AG20443 (cell line): ENCODE measurements at regions not wholly inside any gene's neighbourhood (a gene's known extent, or its start where the extent isn't known, plus 50 kb on each side); places are given as distances from the start of the nearest gene placed in this dataset.

ENCODE experiments used
- DNase-seq: peaks from one replicate; pipeline ENCODE4 v3.0.0; 2012; ENCODE audit warnings: low spot score, mixed read lengths

GRCh38 chr4:100841911-100842310, 324.1 kb upstream of the EMCN start:
- DNase-seq, result peak; percentile 12

DNA sequence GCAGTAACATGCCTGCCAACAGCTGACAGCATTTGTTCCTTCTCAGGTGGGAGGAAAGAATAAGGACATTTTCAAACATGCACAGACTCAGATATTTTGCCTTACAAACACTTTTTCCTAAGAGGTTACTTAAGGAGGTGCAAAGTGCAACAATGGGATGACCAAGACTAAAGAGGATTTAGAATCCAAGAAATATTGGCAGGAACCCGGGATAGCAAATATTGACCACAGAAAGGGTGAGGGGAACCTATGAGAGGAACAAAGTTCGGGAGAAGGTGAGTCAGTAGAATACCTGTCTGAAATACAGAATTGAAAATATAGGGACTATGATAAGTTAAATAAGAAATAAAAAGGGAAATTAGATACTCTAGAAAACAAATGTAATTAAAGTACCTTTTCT, 321.9 kb upstream of the EMCN start:
- no peak for DNase-seq

GRCh38 chr4:100838286-100838685, 320.5 kb upstream of the EMCN start:
- DNase-seq, result no peak

- no peak for DNase-seq
Observed at GRCh38 chr4:100836929-100837328, 319.1 kb upstream of the EMCN start.

DNA sequence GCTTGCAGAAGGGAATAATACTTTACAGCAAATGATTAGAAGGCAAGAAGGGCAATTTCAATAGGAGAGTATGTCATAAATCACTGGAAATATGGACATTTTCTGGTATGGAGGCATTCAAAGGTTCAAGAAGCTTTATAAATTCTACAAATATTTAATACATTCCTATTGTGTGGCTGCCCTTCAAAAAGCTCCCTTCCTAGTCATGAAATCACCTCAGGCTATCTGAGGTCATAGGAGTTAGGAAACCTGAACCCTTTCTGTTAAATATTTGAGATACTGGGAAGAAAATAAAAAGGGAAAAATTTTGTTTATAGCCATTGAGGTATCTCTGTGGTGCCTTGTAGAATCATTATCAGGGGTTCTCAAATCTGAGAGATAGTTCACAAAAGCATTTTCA, 316.8 kb upstream of the EMCN start:
- DNase-seq, result no peak

GRCh38 chr4:100833906-100834305, 316.1 kb upstream of the EMCN start:
- no peak for DNase-seq

- DNase-seq, result peak; percentile 22
Observed at GRCh38 chr4:100828986-100829685, 311.3 kb upstream of the EMCN start.

DNA sequence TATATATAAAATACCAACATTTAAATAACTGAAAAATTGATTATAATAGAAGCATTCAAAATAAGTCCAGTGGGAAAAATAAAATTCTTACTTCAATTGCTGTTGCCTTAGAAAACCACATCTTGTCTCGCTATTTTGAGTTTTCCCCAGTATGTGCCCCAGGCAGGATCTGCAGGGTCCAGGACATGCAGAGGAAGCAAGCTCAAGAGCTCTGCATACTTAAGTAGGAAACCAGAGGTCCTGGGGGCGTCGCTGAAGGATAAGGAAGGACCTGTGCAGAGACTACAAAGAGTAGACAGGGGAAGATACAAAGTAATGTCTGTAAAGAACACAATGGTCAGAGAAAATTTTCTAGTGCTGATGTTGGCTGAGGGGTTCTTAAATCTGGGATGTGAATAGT, 310.5 kb upstream of the EMCN start:
- DNase-seq, result no peak

DNA sequence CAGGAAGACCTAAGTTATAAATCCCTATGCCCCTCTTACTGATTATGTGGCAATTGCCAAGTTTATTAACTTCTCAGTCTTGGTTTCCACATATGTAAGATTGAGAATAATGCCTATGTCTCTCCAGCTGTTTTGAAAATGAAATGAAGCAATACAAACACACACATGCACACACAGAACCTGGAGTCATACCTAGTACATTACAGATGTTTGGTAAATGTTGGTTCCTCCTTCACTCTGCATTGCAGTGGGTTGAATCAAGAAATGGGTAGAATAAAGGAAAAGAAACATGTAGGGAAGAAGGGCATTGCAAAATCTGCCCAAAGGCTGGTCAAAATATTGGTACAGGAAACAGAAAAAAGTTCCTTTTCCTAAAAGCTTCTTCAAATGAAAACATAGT, 309.9 kb upstream of the EMCN start:
- DNase-seq, result no peak

DNA sequence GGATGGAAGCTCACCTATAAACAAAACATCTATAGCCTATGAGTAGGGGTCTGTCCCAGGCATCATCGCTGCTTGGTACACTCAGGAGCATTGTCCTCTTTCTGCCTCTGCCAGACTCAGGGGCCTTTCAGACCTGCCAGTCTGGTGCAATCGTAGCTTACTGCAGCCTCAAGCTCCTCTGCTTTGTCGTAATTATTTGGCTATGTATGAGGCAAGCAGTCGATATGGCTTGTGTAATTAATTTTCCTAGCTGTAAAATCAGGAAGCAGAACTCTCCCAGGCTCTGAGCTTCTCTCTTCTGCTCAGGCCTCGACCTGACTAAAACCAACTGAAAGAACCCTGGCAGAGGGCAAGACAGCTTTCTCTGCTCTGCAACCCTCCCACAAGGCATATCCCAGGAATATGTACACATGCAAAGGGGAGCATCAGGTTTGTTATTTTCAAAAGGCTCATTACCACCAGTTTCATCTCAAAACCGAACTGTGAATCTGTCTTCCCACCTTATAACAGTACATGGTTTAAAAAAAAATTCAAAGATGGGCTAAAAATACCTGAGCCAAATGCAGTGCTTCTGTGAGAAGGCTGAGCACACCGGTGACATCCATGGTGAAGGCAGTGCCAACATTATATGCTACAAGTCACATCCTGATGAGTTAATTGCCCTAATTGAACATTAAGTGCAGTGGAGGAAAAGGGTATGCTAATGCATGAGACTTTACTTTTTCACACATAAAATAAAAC, 309.2 kb upstream of the EMCN start:
- DNase-seq, result no peak

DNA sequence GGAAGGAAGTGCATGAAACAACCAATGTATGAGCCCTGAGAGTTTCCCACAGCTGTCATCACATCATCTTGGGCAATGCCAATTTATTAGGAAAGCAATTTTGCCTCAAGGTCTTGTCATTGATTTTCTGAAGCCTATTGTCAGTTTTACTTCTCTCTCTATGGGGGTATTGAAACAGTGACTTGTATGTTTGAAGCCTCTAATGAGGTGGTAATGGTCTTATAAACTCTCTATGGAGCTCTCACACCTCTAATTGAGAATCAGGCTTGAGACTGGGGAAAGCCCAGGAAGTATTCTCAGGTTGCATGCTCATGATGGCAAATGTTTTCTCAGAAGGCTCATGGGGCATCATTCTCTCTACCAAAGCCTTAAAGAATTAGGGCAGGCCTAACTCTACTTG, 308.2 kb upstream of the EMCN start:
- DNase-seq, result no peak

GRCh38 chr4:100823993-100824323, 306.1 kb upstream of the EMCN start:
- no peak for DNase-seq

- DNase-seq, result no peak
Observed at GRCh38 chr4:100823066-100823992, 305.5 kb upstream of the EMCN start.

DNA sequence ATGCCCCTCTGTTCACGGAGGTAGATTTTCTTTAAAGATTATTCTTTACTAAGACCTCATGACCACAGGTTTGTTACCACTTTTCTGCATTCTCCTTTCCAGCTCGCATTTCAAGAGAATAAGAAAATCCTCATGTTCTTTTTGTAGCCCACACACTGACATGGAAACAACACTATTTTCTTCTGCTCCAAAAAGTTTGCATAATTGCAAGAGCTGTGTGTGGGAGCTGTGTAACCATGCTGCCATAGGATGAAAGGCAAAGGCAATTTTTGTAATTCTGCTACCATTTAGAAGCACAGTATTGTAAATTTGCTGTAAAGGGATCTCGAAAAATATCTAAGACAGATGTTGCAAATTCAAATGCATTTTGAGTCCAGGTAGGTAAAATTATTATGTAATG, 302.4 kb upstream of the EMCN start:
- no peak for DNase-seq

DNA sequence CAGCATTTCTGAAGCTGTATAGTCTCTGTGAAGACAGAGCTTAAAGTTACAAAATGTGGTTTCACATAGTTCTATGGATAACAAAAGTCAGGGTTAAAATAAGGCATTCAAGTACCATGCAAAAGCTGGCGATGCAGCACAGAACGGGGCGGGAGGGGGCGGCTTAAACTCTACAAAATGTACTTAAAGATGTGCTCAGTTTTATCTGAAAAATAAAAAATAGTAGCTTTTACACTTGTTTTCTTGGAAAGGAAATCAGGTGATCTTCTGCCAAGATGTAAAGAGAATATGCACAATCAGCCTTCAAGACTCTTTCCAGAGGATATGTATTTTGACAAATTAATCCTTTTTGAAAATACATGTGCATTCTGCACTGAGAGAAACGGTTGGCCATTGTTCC, 301.7 kb upstream of the EMCN start:
- no peak for DNase-seq

- no peak for DNase-seq
Observed at GRCh38 chr4:100816436-100817045, 298.7 kb upstream of the EMCN start.

- DNase-seq, result no peak
Observed at GRCh38 chr4:100811046-100811445, 293.2 kb upstream of the EMCN start.

- no peak for DNase-seq
Observed at GRCh38 chr4:100809506-100809905, 291.7 kb upstream of the EMCN start.

GRCh38 chr4:100806988-100807387, 289.2 kb upstream of the EMCN start:
- DNase-seq, result no peak

GRCh38 chr4:100805538-100805937, 287.7 kb upstream of the EMCN start:
- DNase-seq, result no peak

DNA sequence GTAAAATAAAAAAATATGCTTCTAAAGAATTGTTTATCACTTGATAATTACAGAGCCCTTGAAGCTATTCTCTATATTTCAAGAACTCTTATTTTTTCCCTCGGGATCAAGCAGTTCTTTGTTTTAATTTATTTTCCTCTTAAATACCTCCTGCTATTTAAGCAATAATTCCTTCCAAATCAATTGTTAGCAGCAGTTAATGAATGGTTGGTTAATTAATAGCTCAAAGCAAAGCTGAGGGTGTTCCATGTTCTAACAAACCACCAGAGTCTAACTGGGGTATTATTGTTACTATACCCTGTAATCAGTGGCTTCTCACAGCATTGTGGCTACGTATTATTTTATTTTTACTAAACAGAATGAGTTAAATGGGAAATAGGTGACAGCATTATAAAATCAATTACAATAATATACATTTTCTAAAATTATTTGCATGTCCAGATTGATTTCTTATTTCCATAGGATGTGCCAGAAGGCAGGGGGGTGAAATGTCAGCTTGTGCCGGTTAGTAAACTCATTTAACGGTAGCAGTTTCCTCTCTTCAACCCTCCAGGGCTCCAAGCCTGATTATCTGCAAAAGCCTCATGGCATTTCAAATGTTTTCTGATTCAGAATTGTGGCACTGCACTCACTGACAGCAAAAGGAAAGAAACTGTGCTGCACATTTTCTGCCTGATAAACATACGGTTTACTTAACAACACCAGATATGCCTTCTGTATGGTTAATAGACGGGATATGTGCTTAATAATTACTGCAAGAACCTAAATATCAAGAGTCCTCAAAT, 286.9 kb upstream of the EMCN start:
- DNase-seq, result no peak

- DNase-seq, result no peak
Observed at GRCh38 chr4:100803751-100804150, 285.9 kb upstream of the EMCN start.
